GM12872 (cell line): ENCODE measurements at regions not wholly inside any gene's neighbourhood (a gene's known extent, or its start where the extent isn't known, plus 50 kb on each side); places are given as distances from the start of the nearest gene placed in this dataset.
A peak's percentile ranks its signal among the peaks of the same experiment; 100 is the strongest.

ENCODE experiments used
- CTCF ChIP-seq: IDR thresholded peaks from 3 replicates; pipeline ENCODE4 v1.5.1; 2011; ENCODE audit warnings: low read depth, mild to moderate bottlenecking, low read length, moderate library complexity; ENCODE audit not compliant: insufficient read depth

DNA sequence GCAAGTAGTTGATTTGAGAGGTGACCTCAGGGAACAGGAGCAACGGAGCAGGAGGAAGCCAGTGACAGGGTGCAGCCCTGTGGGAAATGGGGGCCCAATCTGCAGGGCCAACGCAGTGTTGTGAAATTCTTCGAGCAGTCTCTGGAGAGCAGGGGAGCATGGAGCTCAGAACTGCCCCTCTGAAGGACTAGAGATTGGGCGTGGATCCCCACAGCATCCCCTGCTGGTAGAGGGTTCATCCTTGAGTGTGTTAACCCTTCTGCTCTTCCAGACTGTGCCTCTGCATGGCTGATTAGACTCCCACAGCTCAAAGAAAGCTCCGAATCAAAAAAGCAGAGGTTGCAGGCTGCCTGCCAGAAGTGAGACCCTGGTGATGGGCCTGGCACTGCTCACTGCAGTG, 77.9 kb upstream of the UQCRFS1 start:
- TF ChIP-seq CTCF = 0 out of 3 replicates have a peak, but pooled peaks have one; percentile 3

- no peak for TF ChIP-seq CTCF
Observed at GRCh38 chr19:29292153-29292552, 79.2 kb upstream of the UQCRFS1 start.

- TF ChIP-seq CTCF = no peak
Observed at GRCh38 chr19:29292562-29292961, 79.6 kb upstream of the UQCRFS1 start.

- no peak for TF ChIP-seq CTCF
Observed at GRCh38 chr19:29293292-29293691, 80.3 kb upstream of the UQCRFS1 start.

DNA sequence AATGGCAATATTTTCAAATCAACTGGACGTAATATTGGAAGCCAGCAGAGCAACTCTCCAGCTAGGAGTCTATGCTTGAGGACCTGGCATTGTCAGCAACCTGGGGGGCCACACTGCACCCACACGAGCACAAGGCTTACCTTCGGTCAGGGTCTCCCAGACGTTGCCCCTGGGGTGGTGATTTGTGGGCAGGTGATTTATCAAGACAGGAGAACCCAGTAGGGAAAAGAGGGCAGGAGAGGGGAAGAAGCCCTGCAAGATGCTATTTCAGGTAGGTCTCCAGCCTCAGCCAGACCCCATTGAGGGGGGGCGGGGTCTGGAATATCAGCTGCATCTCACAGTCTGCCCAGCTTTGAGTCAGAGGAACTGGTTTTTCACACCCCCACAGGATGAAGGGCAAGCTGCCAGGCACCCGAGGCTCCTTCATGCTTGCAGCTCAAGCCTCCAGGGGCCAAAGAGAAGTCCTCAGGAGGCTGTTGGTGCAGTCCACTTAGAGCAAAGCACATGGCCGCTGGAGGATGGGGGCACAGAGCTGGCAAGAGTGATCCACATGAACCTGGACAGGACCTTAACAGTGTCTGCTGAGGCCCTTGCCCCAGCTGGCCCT, 80.9 kb upstream of the UQCRFS1 start:
- TF ChIP-seq CTCF = no peak

DNA sequence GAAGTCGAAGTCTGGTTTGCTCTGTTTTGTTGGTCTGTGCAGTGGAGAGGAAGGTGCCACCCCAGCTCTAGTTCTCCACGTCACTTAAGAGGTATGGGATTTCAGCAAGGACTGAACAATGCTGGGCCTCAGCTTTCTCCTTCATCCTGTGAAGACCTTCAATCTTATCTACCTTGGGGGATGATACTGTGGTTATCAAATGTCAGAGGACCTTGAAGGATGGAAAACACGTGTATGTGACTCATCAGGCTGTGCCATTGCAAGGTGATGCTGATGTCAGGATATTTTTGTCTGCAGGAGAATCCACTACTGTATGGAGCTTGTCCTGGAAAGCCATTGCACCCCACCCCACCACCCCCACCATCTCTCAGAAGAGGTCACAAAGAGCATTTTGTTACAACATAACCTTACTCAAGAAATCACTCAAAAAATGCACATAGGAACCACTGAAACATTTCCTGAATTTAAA, 81.4 kb upstream of the UQCRFS1 start:
- TF ChIP-seq CTCF = no peak

- no peak for TF ChIP-seq CTCF
Observed at GRCh38 chr19:29295285-29295684, 82.3 kb upstream of the UQCRFS1 start.
